GM12892 (cell line): ENCODE measurements at regions not wholly inside any gene's neighbourhood (a gene's known extent, or its start where the extent isn't known, plus 50 kb on each side); places are given as distances from the start of the nearest gene placed in this dataset.

Source experiments
- POLR2A ChIP-seq: IDR thresholded peaks from 2 replicates; pipeline ENCODE4 v1.6.1; 2011; ENCODE audit warnings: low read depth, low read length, control low read depth
- POLR2AphosphoS5 ChIP-seq: IDR thresholded peaks from 2 replicates; pipeline ENCODE4 v1.6.1; 2011; ENCODE audit warnings: low read depth, low read length, control low read depth

GRCh38 chr2:224146356-224147160, 107.5 kb upstream of the SERPINE2 start:
- TF ChIP-seq POLR2AphosphoS5: no peak
- TF ChIP-seq POLR2A: no peak
